HepG2 (cell line): ENCODE measurements at regions not wholly inside any gene's neighbourhood (a gene's known extent, or its start where the extent isn't known, plus 50 kb on each side); places are given as distances from the start of the nearest gene placed in this dataset.

Source experiments
- ATAC-seq: fragments of 200-7000 bp; cut with Tn5 transposase; 3 replicates; pipeline ENCODE4 v1.9.1; 2020; ENCODE audit warnings: mild to moderate bottlenecking, moderate library complexity
- BruUV-seq: library from RNA; stranded (reverse); fragments of 400-500 nt; replicated peaks from 2 replicates; lab custom pipeline; 2021; lab: Mats Ljungman, UMichigan
- CTCF ChIA-PET: fragments of 300-600 bp; formaldehyde crosslinking; extraction: SDS; loops from one replicate; lab custom pipeline; 2021; ENCODE audit warnings: low total read pairs, inconsistent platforms, low intra/inter-chr PET ratio; lab: Yijun Ruan, JAX
- POLR2A ChIA-PET: fragments of 350-600 bp; sonication (Branson Sonifier 250); formaldehyde crosslinking; loops from one replicate; lab custom pipeline; 2020; ENCODE audit warnings: antibody characterized with exemption, inconsistent platforms; lab: Yijun Ruan, JAX
- DNase-seq: peaks from one replicate; pipeline ENCODE4 v3.0.0-alpha.2; 2015; ENCODE audit warnings: low spot score
- FAIRE-seq: peaks from 3 replicates; lab custom pipeline; 2011; peaks lifted over from hg19 to GRCh38; lab: Jason Lieb, UNC
- H2AFZ ChIP-seq: one replicate; pipeline ENCODE4 v1.6.1; 2011; ENCODE audit warnings: low read length, inconsistent platforms
- H3K27ac ChIP-seq: fragments of 300-600 bp; 3 replicates; pipeline ENCODE4 v1.8.0; 2011; ENCODE audit warnings: mixed run types, mild to moderate bottlenecking, mixed read lengths, low read length, inconsistent platforms; ENCODE audit not compliant: insufficient read depth; ENCODE audit errors: extremely low read length
- H3K27me3 ChIP-seq, 2 experiments: fragments of 200-600 bp in 1 of 2; 2 replicates in 1 of 2; 3 replicates in 1 of 2; pipeline versions ENCODE4 v1.6.0 to v1.8.0; 2011; ENCODE audit warnings: low read length in 2 of 2, mild to moderate bottlenecking in 2 of 2, moderate library complexity in 2 of 2, inconsistent platforms in 1 of 2; ENCODE audit not compliant: insufficient read depth in 2 of 2, control insufficient read depth in 1 of 2
- H3K36me3 ChIP-seq, 2 experiments: fragments of 200-600 bp in 1 of 2; replicated peaks in 1 of 2; 2 replicates in 1 of 2; 3 replicates in 1 of 2; pipeline versions ENCODE4 v1.5.1 to v1.8.0; 2011; ENCODE audit warnings: low read length in 2 of 2, inconsistent platforms in 1 of 2; ENCODE audit not compliant: insufficient read depth in 2 of 2, control insufficient read depth in 1 of 2
- H3K4me1 ChIP-seq: 2 replicates; pipeline ENCODE4 v1.5.1; 2012; ENCODE audit warnings: low read length, inconsistent platforms; ENCODE audit not compliant: insufficient read depth
- H3K4me2 ChIP-seq: 2 replicates; pipeline ENCODE4 v1.6.0; 2011; ENCODE audit warnings: low read depth, low read length, inconsistent platforms
- H3K4me3 ChIP-seq, 3 experiments: fragments of 200-600 bp in 1 of 3; sonication (generic), shearing (Covaris generic) in 1 of 3; replicated peaks in 1 of 3; 2 replicates each; pipeline ENCODE4 v1.5.1; 2011 to 2016; ENCODE audit warnings: low read length in 3 of 3, inconsistent platforms in 2 of 3, low read depth in 2 of 3, mild to moderate bottlenecking in 2 of 3, control low read depth in 1 of 3, mixed read lengths in 1 of 3; ENCODE audit not compliant: insufficient read depth in 1 of 3
- H3K79me2 ChIP-seq: one replicate; pipeline ENCODE4 v1.6.1; 2011; ENCODE audit warnings: low read length, inconsistent platforms; ENCODE audit not compliant: insufficient read depth
- H3K9ac ChIP-seq: 2 replicates; pipeline ENCODE4 v1.6.0; 2011; ENCODE audit warnings: mild to moderate bottlenecking, low read depth, low read length, inconsistent platforms; ENCODE audit not compliant: insufficient read depth
- H3K9me3 ChIP-seq: 2 replicates; pipeline ENCODE4 v1.5.1; 2012; ENCODE audit warnings: mild to moderate bottlenecking, low read length
- H4K20me1 ChIP-seq: 2 replicates; pipeline ENCODE4 v1.6.0; 2011; ENCODE audit warnings: inconsistent platforms, mild to moderate bottlenecking, low read length, moderate library complexity; ENCODE audit not compliant: insufficient read depth
- ELF4 ChIP-seq: sonication (generic); formaldehyde crosslinking; IDR thresholded peaks from 2 replicates; pipeline ENCODE4 v1.5.0; 2020; ENCODE audit warnings: missing genetic modification reagents, mild to moderate bottlenecking, moderate library complexity, borderline replicate concordance
- FOXA3 ChIP-seq: IDR thresholded peaks from 2 replicates; pipeline ENCODE4 v1.6.1; 2016; ENCODE audit warnings: missing genetic modification reagents, missing compliant biosample characterization
- NFYC ChIP-seq: IDR thresholded peaks from 2 replicates; pipeline ENCODE4 v1.6.1; 2016; ENCODE audit warnings: missing genetic modification reagents, missing compliant biosample characterization
- SRSF9 ChIP-seq: fragments of 200-400 bp; formaldehyde crosslinking; IDR thresholded peaks from 2 replicates; pipeline ENCODE4 v1.6.1; 2018; ENCODE audit warnings: borderline replicate concordance, mild to moderate bottlenecking, low read depth, low read length; ENCODE audit not compliant: insufficient read depth, poor library complexity, severe bottlenecking
- TMF1 ChIP-seq: sonication (generic); formaldehyde crosslinking; IDR thresholded peaks from 2 replicates; pipeline ENCODE4 v1.8.1; 2022; ENCODE audit warnings: low read depth, missing genetic modification reagents
- YEATS4 ChIP-seq: sonication (generic); formaldehyde crosslinking; IDR thresholded peaks from 2 replicates; pipeline ENCODE4 v1.4.0; 2020; ENCODE audit warnings: missing genetic modification reagents, borderline replicate concordance
- ZNF235 ChIP-seq: sonication (generic); formaldehyde crosslinking; IDR thresholded peaks from 2 replicates; pipeline ENCODE4 v1.8.1; 2023; ENCODE audit warnings: mild to moderate bottlenecking, missing genetic modification reagents, borderline replicate concordance
- ZNF567 ChIP-seq: sonication (generic); formaldehyde crosslinking; IDR thresholded peaks from 2 replicates; pipeline ENCODE4 v1.8.1; 2023; ENCODE audit warnings: mild to moderate bottlenecking, missing genetic modification reagents, borderline replicate concordance
- ZNF687 ChIP-seq: sonication (generic); formaldehyde crosslinking; IDR thresholded peaks from 2 replicates; pipeline ENCODE4 v1.5.1; 2020; ENCODE audit warnings: mild to moderate bottlenecking, missing genetic modification reagents, moderate library complexity
- ZNF703 ChIP-seq: sonication (generic); formaldehyde crosslinking; IDR thresholded peaks from 2 replicates; pipeline ENCODE4 v1.5.1; 2020; ENCODE audit warnings: missing genetic modification reagents, mild to moderate bottlenecking, moderate library complexity, borderline replicate concordance
- ZSCAN21 ChIP-seq: sonication (generic); formaldehyde crosslinking; IDR thresholded peaks from 2 replicates; pipeline ENCODE4 v1.8.0; 2022; ENCODE audit warnings: mild to moderate bottlenecking, missing genetic modification reagents, moderate library complexity, borderline replicate concordance
- WGBS: methylation state at CpG from one replicate; pipeline ENCODE4 v1.1.6; 2017; ENCODE audit warnings: low lambda C conversion rate; 5-methylcytosine and 5-hydroxymethylcytosine counted together
- in situ Hi-C: cut with HindIII; loops from 2 replicates; pipeline ENCODE4 v1.10.0; 2017; ENCODE audit warnings: low pct_unique_long_range_greater_than_20kb; ENCODE audit not compliant: extremely low pct_ligation_motif_present
- intact Hi-C: fragments of 100-400 bp; cut with micrococcal nuclease; formaldehyde crosslinking; loops from one replicate; pipeline ENCODE4 v1.10.0; 2022; ENCODE audit not compliant: unreplicated experiment
- TF ChIP-seq, protein P1 (sequence below): conservative IDR thresholded peaks from 2 replicates; pipeline ENCODE4 v1.6.1; 2018; ENCODE audit warnings: missing genetic modification reagents
- TF ChIP-seq, protein P2 (sequence below): sonication (generic); formaldehyde crosslinking; IDR thresholded peaks from 2 replicates; pipeline ENCODE4 v1.4.0; 2020; ENCODE audit warnings: missing genetic modification reagents, borderline replicate concordance
- TF ChIP-seq, protein P3 (sequence below): sonication (generic); formaldehyde crosslinking; IDR thresholded peaks from 2 replicates; pipeline ENCODE4 v1.4.0; 2020; ENCODE audit warnings: mild to moderate bottlenecking, low read depth, missing genetic modification reagents

DNA sequence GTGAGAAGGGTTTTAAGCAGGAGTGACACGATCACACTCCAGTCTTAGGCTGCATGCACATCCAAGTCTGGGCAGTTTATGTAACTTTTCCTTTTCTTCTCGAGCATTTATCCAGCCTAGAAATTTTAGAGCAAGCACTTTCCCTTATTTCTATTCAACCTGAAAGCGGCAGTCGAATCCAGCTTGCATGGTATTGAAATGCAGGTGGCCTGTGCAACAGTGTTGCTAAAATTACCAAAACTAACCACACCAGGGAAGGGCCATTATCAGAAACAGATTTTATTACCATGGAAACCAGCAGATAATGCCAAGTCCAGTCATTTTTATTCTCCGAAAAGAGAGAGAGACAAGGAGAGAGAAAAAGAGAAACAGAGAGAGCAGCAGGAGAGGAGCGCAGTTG lies 179.9 kb upstream of the ZC3H12A start:
- ChIA-PET POLR2A (no interaction called here), CTCF (no interaction called here)
- Histone ChIP-seq H3K4me3 (no peak overlapping the region), H3K27ac (no peak overlapping the region), H2AFZ (no peak overlapping the region), H3K4me1 (no peaks in the 10 kb centered on the region), H4K20me1 (no peaks in the 10 kb centered on the region), H3K36me3 (no peaks in the 10 kb centered on the region), H3K79me2 (no peaks in the 10 kb centered on the region), H3K9ac (no peak overlapping the region), H3K9me3 (no peaks in the 10 kb centered on the region), H3K27me3 (peaks cover 0 to 41% of the 10 kb centered on the region in 2 experiments; a peak in 3 of 5 replicates), H3K4me2 (no peak overlapping the region)
- BruUV-seq = no TSS peak
- in situ Hi-C loops (no loop called here), intact Hi-C loops (no loop called here)
- ATAC-seq (no peak), FAIRE-seq (no peak), DNase-seq (no peak)
- under 1% methylated on average over 6 of the region's 6 CpGs for WGBS
- no peak for TF ChIP-seq NFYC (CRISPR knock-in tag)
- no peak for TF ChIP-seq ZNF567 (CRISPR knock-in tag)
- TF ChIP-seq SRSF9 = no peak
- TF ChIP-seq, protein P1, sequence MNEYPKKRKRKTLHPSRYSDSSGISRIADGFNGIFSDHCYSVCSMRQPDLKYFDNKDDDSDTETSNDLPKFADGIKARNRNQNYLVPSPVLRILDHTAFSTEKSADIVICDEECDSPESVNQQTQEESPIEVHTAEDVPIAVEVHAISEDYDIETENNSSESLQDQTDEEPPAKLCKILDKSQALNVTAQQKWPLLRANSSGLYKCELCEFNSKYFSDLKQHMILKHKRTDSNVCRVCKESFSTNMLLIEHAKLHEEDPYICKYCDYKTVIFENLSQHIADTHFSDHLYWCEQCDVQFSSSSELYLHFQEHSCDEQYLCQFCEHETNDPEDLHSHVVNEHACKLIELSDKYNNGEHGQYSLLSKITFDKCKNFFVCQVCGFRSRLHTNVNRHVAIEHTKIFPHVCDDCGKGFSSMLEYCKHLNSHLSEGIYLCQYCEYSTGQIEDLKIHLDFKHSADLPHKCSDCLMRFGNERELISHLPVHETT (CRISPR knock-in tag) = no peak
- no peak for TF ChIP-seq FOXA3 (CRISPR knock-in tag)
- no peak for TF ChIP-seq ZSCAN21
- no peak for TF ChIP-seq TMF1
- no peak for TF ChIP-seq ZNF235
- TF ChIP-seq YEATS4 (CRISPR knock-in tag) = no peak
- no peak for TF ChIP-seq ZNF687 (CRISPR knock-in tag)
- TF ChIP-seq, protein P2, sequence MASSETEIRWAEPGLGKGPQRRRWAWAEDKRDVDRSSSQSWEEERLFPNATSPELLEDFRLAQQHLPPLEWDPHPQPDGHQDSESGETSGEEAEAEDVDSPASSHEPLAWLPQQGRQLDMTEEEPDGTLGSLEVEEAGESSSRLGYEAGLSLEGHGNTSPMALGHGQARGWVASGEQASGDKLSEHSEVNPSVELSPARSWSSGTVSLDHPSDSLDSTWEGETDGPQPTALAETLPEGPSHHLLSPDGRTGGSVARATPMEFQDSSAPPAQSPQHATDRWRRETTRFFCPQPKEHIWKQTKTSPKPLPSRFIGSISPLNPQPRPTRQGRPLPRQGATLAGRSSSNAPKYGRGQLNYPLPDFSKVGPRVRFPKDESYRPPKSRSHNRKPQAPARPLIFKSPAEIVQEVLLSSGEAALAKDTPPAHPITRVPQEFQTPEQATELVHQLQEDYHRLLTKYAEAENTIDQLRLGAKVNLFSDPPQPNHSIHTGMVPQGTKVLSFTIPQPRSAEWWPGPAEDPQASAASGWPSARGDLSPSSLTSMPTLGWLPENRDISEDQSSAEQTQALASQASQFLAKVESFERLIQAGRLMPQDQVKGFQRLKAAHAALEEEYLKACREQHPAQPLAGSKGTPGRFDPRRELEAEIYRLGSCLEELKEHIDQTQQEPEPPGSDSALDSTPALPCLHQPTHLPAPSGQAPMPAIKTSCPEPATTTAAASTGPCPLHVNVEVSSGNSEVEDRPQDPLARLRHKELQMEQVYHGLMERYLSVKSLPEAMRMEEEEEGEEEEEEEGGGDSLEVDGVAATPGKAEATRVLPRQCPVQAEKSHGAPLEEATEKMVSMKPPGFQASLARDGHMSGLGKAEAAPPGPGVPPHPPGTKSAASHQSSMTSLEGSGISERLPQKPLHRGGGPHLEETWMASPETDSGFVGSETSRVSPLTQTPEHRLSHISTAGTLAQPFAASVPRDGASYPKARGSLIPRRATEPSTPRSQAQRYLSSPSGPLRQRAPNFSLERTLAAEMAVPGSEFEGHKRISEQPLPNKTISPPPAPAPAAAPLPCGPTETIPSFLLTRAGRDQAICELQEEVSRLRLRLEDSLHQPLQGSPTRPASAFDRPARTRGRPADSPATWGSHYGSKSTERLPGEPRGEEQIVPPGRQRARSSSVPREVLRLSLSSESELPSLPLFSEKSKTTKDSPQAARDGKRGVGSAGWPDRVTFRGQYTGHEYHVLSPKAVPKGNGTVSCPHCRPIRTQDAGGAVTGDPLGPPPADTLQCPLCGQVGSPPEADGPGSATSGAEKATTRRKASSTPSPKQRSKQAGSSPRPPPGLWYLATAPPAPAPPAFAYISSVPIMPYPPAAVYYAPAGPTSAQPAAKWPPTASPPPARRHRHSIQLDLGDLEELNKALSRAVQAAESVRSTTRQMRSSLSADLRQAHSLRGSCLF (CRISPR knock-in tag) = no peak
- no peak for TF ChIP-seq ZNF703 (CRISPR knock-in tag)
- no peak for TF ChIP-seq ELF4
- TF ChIP-seq, protein P3, sequence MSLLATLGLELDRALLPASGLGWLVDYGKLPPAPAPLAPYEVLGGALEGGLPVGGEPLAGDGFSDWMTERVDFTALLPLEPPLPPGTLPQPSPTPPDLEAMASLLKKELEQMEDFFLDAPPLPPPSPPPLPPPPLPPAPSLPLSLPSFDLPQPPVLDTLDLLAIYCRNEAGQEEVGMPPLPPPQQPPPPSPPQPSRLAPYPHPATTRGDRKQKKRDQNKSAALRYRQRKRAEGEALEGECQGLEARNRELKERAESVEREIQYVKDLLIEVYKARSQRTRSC (CRISPR knock-in tag) = no peak
